T-cell (primary cell): ENCODE measurements at regions not wholly inside any gene's neighbourhood (a gene's known extent, or its start where the extent isn't known, plus 50 kb on each side); places are given as distances from the start of the nearest gene placed in this dataset.

ENCODE experiments used
- ATAC-seq, 4 experiments: fragments of 200-7000 bp in 3 of 4; fragments of 150-1000 bp in 1 of 4; cut with Tn5 transposase; replicated peaks in 1 of 4; 1 replicate in 3 of 4; 2 replicates in 1 of 4; pipeline ENCODE4 v1.10.0; 2021; ENCODE audit warnings: moderate library complexity in 3 of 4, mild to moderate bottlenecking in 2 of 4, moderate number of reproducible peaks in 1 of 4
- CTCF ChIA-PET, 2 donors: fragments of 300-600 bp; sonication (Branson Sonifier 250); formaldehyde crosslinking; loops; one replicate each; lab custom pipeline; 2022; ENCODE audit warnings: antibody characterized with exemption in 2 of 2; lab: Charles Lee
- POLR2A ChIA-PET, 2 donors: fragments of 300-600 bp; sonication (Branson Sonifier 250); formaldehyde crosslinking; loops; one replicate each; lab custom pipeline; 2022; ENCODE audit warnings: antibody characterized with exemption in 2 of 2; lab: Charles Lee
- DNase-seq, 35 experiments: peaks; one replicate each; pipeline versions ENCODE4 v3.0.0 to v3.0.0-alpha.2; 2013 to 2023
- H3K27ac ChIP-seq: one replicate; pipeline ENCODE4 v1.5.1; 2013; ENCODE audit warnings: low read length
- H3K27me3 ChIP-seq, 2 experiments: replicated peaks in 1 of 2; 1 replicate in 1 of 2; 2 replicates in 1 of 2; pipeline versions ENCODE4 v1.6.1 to v1.7.0; 2013; ENCODE audit warnings: low read length in 1 of 2, mixed read lengths in 1 of 2; ENCODE audit not compliant: control insufficient read depth in 2 of 2, insufficient read depth in 2 of 2; ENCODE audit errors: extremely low read depth in 1 of 2
- H3K36me3 ChIP-seq, 2 donors: 1 replicate in 1 of 2; 2 replicates in 1 of 2; pipeline versions ENCODE4 v1.6.1 to v1.7.0; 2013; ENCODE audit warnings: low read length in 1 of 2; ENCODE audit not compliant: control insufficient read depth in 2 of 2, insufficient read depth in 1 of 2; ENCODE audit errors: extremely low read depth in 1 of 2
- H3K4me1 ChIP-seq, 2 experiments: 1 replicate in 1 of 2; 2 replicates in 1 of 2; pipeline versions ENCODE4 v1.6.1 to v1.7.0; 2013; ENCODE audit warnings: low read length in 2 of 2, mixed read lengths in 1 of 2; ENCODE audit not compliant: insufficient read depth in 2 of 2, control insufficient read depth in 1 of 2; ENCODE audit errors: extremely low read depth in 1 of 2
- H3K4me3 ChIP-seq, 2 donors: 1 replicate in 1 of 2; 2 replicates in 1 of 2; pipeline versions ENCODE4 v1.5.1 to v1.7.0; 2013; ENCODE audit warnings: mild to moderate bottlenecking in 2 of 2, low read length in 1 of 2, moderate library complexity in 1 of 2; ENCODE audit not compliant: control insufficient read depth in 1 of 2; ENCODE audit errors: extremely low read depth in 1 of 2
- H3K9me3 ChIP-seq: 2 replicates; pipeline ENCODE4 v1.7.0; 2013
- H3K27ac Mint-ChIP-seq, 2 donors: one replicate each; pipeline ENCODE4 v1.8.0; 2020 to 2021; ENCODE audit warnings: mild to moderate bottlenecking in 2 of 2, mixed read lengths in 2 of 2
- H3K27me3 Mint-ChIP-seq, 2 donors: one replicate each; pipeline ENCODE4 v1.8.0; 2021 to 2022; ENCODE audit warnings: mixed read lengths in 2 of 2
- H3K36me3 Mint-ChIP-seq: one replicate; pipeline ENCODE4 v1.8.0; 2021; ENCODE audit warnings: mixed read lengths
- H3K4me1 Mint-ChIP-seq, 3 donors: one replicate each; pipeline ENCODE4 v1.8.0; 2020 to 2022; ENCODE audit warnings: mixed read lengths in 3 of 3, mild to moderate bottlenecking in 1 of 3
- H3K4me3 Mint-ChIP-seq, 3 donors: one replicate each; pipeline ENCODE4 v1.8.0; 2020 to 2022; ENCODE audit warnings: mild to moderate bottlenecking in 3 of 3, mixed read lengths in 3 of 3, moderate library complexity in 3 of 3
- H3K9me3 Mint-ChIP-seq, 3 donors: one replicate each; pipeline ENCODE4 v1.8.0; 2020 to 2022; ENCODE audit warnings: mixed read lengths in 3 of 3
- WGBS: methylation state at CpG from one replicate; pipeline ENCODE4 v1.1.5; 2013; ENCODE audit warnings: missing lambda C conversion rate; ENCODE audit not compliant: insufficient coverage; 5-methylcytosine and 5-hydroxymethylcytosine counted together

DNA sequence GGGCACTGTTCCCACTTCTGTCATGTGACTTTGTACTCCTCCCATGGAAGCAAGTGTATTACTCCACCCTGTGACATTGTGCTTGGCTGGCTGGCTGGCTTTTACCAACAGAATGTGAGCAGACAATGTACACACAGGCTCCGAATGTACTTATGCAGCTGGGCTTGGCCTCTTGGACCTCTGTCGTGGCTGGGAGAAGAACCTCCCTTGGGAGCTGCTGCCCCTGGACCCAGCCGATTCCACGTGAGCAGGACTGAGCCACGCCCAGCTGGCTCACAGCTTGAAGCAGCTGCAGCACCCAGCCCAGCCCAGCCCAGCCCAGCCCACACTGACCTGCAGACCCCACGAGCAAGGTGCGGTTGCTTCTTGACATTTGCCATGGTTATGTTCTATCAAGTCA is 177.5 kb downstream of the RBFOX3 start:
- no peaks in the 10 kb centered on the region for H3K36me3 Mint-ChIP-seq
- H3K4me3 Mint-ChIP-seq: no peak overlapping the region
- H3K4me1 ChIP-seq: no peaks in the 10 kb centered on the region
- no peak overlapping the region for H3K4me3 ChIP-seq
- DNase-seq: no peak
- H3K27me3 Mint-ChIP-seq: peaks cover 19 to 32% of the 10 kb centered on the region in 2 donors
- no peak overlapping the region for H3K27ac Mint-ChIP-seq
- 74% methylated on average over 7 of the region's 7 CpGs for WGBS
- no peaks in the 10 kb centered on the region for H3K4me1 Mint-ChIP-seq
- ChIA-PET CTCF (no interaction called here), POLR2A (no interaction called here)
- ATAC-seq: no peak
- peaks cover 0 to 3% (median 0%) of the 10 kb centered on the region in 3 donors for H3K9me3 Mint-ChIP-seq
- no peaks in the 10 kb centered on the region for H3K36me3 ChIP-seq
- H3K27ac ChIP-seq: no peak overlapping the region
- H3K9me3 ChIP-seq: no peaks in the 10 kb centered on the region
- H3K27me3 ChIP-seq: peaks cover 0 to 50% of the 10 kb centered on the region in 2 experiments

DNA sequence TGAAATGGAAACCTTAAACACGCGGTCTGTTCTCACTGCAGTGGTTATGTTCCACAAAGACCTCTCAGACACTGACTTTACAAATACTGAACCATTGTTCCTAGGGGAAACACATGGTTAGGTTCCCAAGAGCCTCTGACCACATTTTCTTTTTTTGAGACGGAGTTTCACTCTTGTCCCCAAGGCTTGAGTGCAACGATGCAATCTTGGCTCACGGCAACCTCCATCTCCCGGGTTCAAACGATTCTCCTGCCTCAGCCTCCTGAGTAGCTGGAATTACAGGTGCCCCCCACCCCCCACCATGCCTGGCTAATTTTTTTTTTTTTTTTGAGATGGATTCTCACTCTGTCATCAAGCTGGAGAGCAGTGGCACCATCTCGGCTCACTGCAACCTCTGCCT is 179.7 kb downstream of the RBFOX3 start:
- Mint-ChIP-seq H3K36me3 (no peaks in the 10 kb centered on the region), H3K27ac (no peak overlapping the region), H3K27me3 (peaks cover 16 to 29% of the 10 kb centered on the region in 2 donors), H3K4me3 (no peak overlapping the region), H3K9me3 (peaks cover 0 to 3% (median 0%) of the 10 kb centered on the region in 3 donors), H3K4me1 (no peaks in the 10 kb centered on the region)
- no peaks in the 10 kb centered on the region for H3K36me3 ChIP-seq
- H3K27ac ChIP-seq: no peak overlapping the region
- DNase-seq: no peak
- ATAC-seq: no peak
- POLR2A ChIA-PET: no interaction called here
- no peak overlapping the region for H3K4me3 ChIP-seq
- WGBS: 69% methylated on average over 5 of the region's 8 CpGs
- CTCF ChIA-PET: no interaction called here
- H3K4me1 ChIP-seq: no peaks in the 10 kb centered on the region
- H3K9me3 ChIP-seq: no peaks in the 10 kb centered on the region
- H3K27me3 ChIP-seq: peaks cover 0 to 53% of the 10 kb centered on the region in 2 experiments

DNA sequence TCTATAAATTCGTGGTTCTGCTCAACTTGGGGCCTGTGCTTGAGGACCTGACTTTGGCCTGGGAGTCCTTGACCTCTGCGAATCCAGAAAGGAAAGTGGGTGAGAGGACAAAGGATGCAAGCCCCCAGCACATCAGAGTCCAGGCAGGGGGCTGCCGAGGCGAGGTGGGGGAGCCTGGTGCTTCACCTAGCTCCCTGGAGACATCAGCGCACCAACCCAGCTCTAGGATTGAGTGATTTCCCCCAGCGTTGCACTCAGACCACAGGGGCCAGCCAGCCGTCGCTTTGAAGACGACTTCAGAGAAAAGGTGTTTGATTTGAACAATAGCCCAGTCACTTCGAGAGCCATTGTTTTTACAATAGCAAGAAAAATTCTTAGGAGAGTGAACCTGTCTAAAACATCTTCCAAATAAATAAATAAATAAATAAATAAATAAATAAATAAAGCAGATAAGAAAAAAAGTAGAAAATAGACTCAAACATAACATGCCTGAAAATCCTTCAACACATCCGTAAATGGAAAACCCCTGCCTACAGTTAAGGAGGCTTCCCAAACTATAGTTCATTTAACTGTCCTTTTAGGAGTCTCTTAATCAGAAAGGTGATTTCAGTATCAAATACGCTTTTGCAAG is 180.9 kb downstream of the RBFOX3 start:
- ChIA-PET POLR2A (no interaction called here), CTCF (no interaction called here)
- H3K4me3 ChIP-seq: no peak overlapping the region
- Mint-ChIP-seq H3K27ac (no peak overlapping the region), H3K36me3 (no peaks in the 10 kb centered on the region), H3K4me1 (no peaks in the 10 kb centered on the region), H3K9me3 (peaks cover 0 to 3% (median 0%) of the 10 kb centered on the region in 3 donors), H3K27me3 (peaks cover 17 to 30% of the 10 kb centered on the region in 2 donors), H3K4me3 (no peak overlapping the region)
- no peaks in the 10 kb centered on the region for H3K4me1 ChIP-seq
- WGBS: 57% methylated on average over 6 of the region's 12 CpGs
- peaks cover 0 to 56% of the 10 kb centered on the region in 2 experiments for H3K27me3 ChIP-seq
- DNase-seq: no peak
- no peak for ATAC-seq
- H3K9me3 ChIP-seq: no peaks in the 10 kb centered on the region
- H3K36me3 ChIP-seq: no peaks in the 10 kb centered on the region
- H3K27ac ChIP-seq: no peak overlapping the region

DNA sequence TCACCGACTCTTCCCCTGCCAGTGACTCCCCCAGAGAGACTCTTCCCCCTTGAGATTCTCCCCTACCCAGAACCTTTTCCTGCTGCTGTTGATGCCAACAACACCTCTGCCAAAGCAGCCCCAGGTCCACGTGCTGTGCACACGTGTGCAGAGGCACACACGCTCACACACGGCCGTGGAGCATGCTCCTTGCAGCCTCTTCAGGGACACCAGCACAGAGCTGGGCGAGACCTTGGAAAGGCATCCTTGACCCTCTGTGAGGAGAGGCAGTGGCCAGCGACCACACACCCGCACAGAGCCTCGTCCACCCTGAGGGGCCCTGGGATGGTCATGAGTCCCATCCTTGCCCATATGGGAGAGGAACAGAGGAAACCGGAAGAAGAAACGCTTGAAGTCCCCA is 181.9 kb downstream of the RBFOX3 start:
- H3K27me3 ChIP-seq: peaks cover 0 to 62% of the 10 kb centered on the region in 2 experiments
- Mint-ChIP-seq H3K36me3 (no peaks in the 10 kb centered on the region), H3K4me1 (no peaks in the 10 kb centered on the region), H3K9me3 (peaks cover 0 to 3% (median 0%) of the 10 kb centered on the region in 3 donors), H3K4me3 (no peak overlapping the region), H3K27ac (peak overlapping the region in 1 of 2 donors; percentile 47), H3K27me3 (peaks cover 20 to 38% of the 10 kb centered on the region in 2 donors)
- H3K27ac ChIP-seq: no peak overlapping the region
- no peaks in the 10 kb centered on the region for H3K36me3 ChIP-seq
- WGBS: 74% methylated on average over 12 of the region's 12 CpGs
- CTCF ChIA-PET: no interaction called here
- no peak overlapping the region for H3K4me3 ChIP-seq
- ATAC-seq: no peak
- POLR2A ChIA-PET: no interaction called here
- H3K4me1 ChIP-seq: no peaks in the 10 kb centered on the region
- DNase-seq: no peak
- H3K9me3 ChIP-seq: no peaks in the 10 kb centered on the region

DNA sequence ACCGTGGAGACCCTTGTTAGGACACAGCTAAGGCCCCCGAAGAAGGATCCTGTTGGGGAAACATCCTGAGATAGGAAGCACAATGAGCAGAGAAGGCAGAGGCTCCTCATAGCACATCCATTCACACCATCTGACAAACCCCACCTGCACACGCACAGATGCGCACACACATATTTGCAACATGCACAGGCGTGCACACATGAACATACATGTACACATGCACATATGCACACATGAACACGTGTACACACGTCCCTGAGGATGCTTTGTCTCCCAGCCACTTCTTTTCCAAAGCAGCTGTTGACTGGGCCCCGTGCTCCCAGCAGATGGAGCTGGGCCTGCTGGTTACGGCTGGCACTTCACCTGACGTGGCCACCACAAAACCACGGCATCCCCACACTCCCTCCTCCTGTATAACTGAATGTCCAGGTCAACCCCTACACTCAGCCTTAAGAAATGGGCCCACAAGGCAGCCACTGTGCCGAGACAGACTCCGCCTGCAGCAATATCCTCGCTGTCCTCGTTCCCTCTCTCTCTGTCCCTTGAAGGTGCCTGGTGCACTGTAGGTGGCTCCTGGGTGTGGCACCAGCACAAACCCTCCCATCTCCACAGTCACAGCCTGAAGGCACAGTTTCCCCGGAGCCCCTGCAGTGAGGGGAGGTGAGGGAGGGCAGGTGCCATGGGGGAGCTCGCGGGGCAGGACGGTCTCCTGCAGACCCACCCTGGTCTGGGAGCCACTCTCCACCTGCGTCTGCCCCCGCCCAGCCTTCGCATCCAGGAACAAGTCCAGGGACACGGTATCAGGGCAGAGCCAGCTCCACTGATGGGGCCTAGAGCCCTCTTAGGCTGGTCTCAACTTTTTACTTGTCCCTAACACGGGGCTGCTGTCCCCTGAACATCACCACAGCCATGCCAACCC is 183.0 kb downstream of the RBFOX3 start:
- Histone ChIP-seq H3K4me1 (no peaks in the 10 kb centered on the region), H3K36me3 (no peaks in the 10 kb centered on the region), H3K27ac (no peak overlapping the region), H3K4me3 (no peak overlapping the region), H3K9me3 (no peaks in the 10 kb centered on the region), H3K27me3 (peaks cover 0 to 57% of the 10 kb centered on the region in 2 experiments)
- no peak for ATAC-seq
- no peak overlapping the region for H3K4me3 Mint-ChIP-seq
- DNase-seq: no peak
- WGBS: 71% methylated on average over 20 of the region's 24 CpGs
- H3K4me1 Mint-ChIP-seq: no peaks in the 10 kb centered on the region
- H3K9me3 Mint-ChIP-seq: no peaks in the 10 kb centered on the region
- POLR2A ChIA-PET: no interaction called here
- H3K27ac Mint-ChIP-seq: no peak overlapping the region
- H3K27me3 Mint-ChIP-seq: peaks cover 20 to 42% of the 10 kb centered on the region in 2 donors
- CTCF ChIA-PET: no interaction called here
- no peaks in the 10 kb centered on the region for H3K36me3 Mint-ChIP-seq

DNA sequence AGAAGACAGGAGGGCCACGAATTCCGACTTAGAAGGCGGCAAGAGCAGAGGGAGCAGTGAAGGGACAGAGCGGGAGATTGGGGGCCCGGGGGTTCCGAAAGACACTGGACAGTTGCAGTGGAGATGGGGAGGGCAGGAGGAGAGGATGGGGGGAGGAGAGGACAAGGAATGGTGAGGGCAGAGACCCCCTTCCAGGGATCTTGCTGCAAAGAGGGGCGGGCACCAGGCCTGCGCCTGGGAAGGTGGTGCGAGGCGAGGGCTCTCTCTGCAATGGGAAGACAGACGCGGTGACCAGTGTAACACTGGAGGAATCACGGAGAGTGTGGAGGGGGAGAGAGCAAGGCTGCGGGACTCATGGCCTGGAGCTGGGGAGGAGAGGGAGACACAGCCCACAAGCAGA is 185.2 kb downstream of the RBFOX3 start:
- Histone ChIP-seq H3K9me3 (no peaks in the 10 kb centered on the region), H3K27me3 (peaks cover 0 to 62% of the 10 kb centered on the region in 2 experiments), H3K4me3 (no peak overlapping the region), H3K4me1 (no peaks in the 10 kb centered on the region), H3K36me3 (no peaks in the 10 kb centered on the region), H3K27ac (no peak overlapping the region)
- H3K36me3 Mint-ChIP-seq: no peaks in the 10 kb centered on the region
- 79% methylated on average over 11 of the region's 14 CpGs for WGBS
- H3K27me3 Mint-ChIP-seq: peaks cover 18 to 38% of the 10 kb centered on the region in 2 donors
- CTCF ChIA-PET: interaction anchor here in 1 of 2 donors (0.7 kb wide), 1 partner anchor 143 kb away, joined by 7 read pairs; no protein-coding TSS in a partner anchor
- POLR2A ChIA-PET: no interaction called here
- H3K4me3 Mint-ChIP-seq: no peak overlapping the region
- DNase-seq (no peak), ATAC-seq (no peak)
- H3K4me1 Mint-ChIP-seq: no peaks in the 10 kb centered on the region
- H3K9me3 Mint-ChIP-seq: no peaks in the 10 kb centered on the region
- peak overlapping the region in 1 of 2 donors; percentile 66 for H3K27ac Mint-ChIP-seq
